22Rv1 (cell line): ENCODE measurements at regions not wholly inside any gene's neighbourhood (a gene's known extent, or its start where the extent isn't known, plus 50 kb on each side); places are given as distances from the start of the nearest gene placed in this dataset.

Experiments
- ZFX ChIP-seq: fragments of 450-650 bp; IDR thresholded peaks from 2 replicates; pipeline ENCODE4 v1.6.1; 2017; ENCODE audit warnings: antibody characterized with exemption, borderline replicate concordance
- TF ChIP-seq, protein P1 (sequence below): fragments of 450-650 bp; IDR thresholded peaks from 2 replicates; pipeline ENCODE4 v1.5.1; 2017; ENCODE audit warnings: mild to moderate bottlenecking

DNA sequence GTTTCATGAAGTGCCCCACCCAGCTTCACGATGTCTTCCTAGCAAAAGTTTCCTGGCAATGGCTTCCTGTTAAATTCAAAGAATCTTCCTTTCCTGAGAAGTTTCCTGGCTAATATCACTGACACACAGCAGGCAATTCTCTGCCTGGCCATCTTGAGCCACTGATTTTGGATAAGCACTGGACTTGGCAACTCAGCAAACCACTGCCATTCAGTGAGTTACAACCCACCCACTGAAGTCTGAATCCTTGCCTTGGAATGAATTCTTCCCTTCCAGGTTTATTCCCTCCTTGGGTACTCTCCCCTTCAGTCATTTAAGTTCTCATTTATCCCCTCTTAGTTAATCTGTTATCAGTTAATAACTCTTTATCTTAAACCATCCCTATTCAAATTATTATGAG is 426.0 kb downstream of the MBD2 start:
- TF ChIP-seq, protein P1, sequence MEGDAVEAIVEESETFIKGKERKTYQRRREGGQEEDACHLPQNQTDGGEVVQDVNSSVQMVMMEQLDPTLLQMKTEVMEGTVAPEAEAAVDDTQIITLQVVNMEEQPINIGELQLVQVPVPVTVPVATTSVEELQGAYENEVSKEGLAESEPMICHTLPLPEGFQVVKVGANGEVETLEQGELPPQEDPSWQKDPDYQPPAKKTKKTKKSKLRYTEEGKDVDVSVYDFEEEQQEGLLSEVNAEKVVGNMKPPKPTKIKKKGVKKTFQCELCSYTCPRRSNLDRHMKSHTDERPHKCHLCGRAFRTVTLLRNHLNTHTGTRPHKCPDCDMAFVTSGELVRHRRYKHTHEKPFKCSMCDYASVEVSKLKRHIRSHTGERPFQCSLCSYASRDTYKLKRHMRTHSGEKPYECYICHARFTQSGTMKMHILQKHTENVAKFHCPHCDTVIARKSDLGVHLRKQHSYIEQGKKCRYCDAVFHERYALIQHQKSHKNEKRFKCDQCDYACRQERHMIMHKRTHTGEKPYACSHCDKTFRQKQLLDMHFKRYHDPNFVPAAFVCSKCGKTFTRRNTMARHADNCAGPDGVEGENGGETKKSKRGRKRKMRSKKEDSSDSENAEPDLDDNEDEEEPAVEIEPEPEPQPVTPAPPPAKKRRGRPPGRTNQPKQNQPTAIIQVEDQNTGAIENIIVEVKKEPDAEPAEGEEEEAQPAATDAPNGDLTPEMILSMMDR, result no peak
- TF ChIP-seq ZFX, result no peak
